EL (cell line): ENCODE measurements at regions not wholly inside any gene's neighbourhood (a gene's known extent, or its start where the extent isn't known, plus 50 kb on each side); places are given as distances from the start of the nearest gene placed in this dataset.
"Not testable (repeated sequence)": the region's sequence is repeated elsewhere in the genome, so short reads cannot be mapped to it uniquely, and the experiment has no call there.

Experiments used
- DNase-seq: peaks from one replicate; pipeline ENCODE4 v3.0.0-alpha.2; 2016

DNA sequence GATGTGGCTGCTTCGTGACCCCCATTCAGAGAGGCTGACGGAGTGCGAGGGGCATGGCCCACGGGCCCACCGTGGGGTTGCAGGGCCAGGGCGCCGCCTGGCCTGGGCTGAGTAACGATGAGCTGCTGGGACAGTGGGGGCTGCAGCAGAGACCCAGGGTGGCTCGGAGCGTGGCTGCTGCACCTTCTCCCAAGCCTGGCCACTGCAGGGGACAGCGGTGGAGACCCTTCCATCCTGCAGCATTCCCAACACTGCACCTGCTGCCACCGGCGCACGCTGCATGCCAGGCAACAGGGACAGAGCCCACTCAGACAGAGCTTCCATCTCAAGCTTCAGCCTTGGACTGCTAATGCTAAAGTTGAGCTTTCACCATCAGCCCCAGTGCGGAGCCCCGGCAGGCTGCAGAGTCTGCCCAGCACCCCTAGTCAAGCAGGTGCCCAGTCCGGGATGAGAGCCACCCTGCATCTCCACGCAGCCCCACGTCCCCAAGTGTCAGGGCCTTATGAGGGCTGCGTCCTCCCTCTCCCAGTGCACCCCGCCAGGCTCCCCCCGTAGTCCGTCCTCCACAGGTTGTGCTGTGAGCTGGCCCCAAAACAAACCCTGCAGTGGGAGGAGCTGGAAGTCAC, 89.4 kb upstream of the AFDN start:
- no peak for DNase-seq

- DNase-seq: no peak
Observed at GRCh38 chr6:167738386-167738785, 88.3 kb upstream of the AFDN start.

DNA sequence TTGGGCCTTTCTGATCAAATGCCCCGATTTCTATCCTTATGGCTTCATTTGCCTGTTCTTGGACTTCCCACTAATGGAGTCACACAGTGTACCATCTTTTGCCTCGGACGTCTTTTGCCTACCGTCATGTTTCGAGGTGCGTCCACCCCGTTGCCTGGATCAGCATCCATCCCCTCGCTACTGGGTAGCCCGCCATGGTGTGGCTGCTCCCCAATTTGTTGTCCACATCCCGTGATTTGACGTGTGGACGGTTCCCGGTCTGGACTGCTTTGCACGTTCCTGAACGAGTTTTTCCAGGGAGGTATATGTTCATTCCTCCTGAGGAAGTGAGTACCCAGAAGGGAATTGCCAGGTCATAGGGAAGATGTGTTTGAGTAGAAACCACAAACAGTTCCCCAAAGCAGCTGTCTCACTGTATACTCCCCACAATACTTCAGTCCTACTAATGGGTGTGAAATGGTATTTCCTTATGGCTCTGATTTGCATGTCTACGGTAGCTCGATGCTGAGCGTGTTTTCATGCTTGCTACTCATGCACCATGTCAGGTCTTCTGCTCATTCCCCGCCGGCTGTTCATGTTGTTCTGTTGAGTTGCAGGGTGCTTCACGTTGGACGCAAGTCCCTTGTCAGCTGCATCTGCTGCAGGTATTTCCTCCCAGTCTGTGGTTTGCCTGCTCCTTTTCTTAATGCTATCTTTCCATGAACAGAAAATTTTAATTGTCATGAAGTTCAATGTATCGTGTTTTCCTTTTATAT, 86.8 kb upstream of the AFDN start:
- no peak for DNase-seq

- no peak for DNase-seq
Observed at GRCh38 chr6:167742719-167743303, 83.9 kb upstream of the AFDN start.

- no peak for DNase-seq
Observed at GRCh38 chr6:167744681-167745669, 81.7 kb upstream of the AFDN start.

- DNase-seq: no peak
Observed at GRCh38 chr6:167745670-167746389, 80.9 kb upstream of the AFDN start.

GRCh38 chr6:167746390-167746907, 80.3 kb upstream of the AFDN start:
- no peak for DNase-seq

GRCh38 chr6:167746975-167747374, 79.7 kb upstream of the AFDN start:
- no peak for DNase-seq

DNA sequence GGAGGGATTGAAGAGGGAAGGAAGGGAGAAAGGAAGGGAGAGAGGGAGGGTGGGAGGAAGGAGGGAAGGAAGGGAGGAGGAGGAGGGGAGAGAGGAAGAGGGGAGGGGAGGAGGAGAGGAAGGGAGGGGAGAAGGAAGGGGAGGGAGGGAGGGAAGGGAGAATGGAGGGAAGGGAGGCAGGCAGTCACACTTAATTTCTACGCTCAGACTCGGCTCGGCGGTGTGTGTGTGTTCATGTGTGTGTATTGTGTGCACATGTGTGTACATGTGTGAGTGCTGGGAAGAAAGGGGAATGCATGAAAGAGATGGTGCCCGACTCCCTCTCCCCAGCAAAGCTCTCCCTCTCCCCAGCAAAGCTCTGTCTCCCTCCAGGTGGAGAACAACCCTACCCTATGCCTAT, 79.1 kb upstream of the AFDN start:
- DNase-seq: no peak

GRCh38 chr6:167748046-167748445, 78.7 kb upstream of the AFDN start:
- no peak for DNase-seq

GRCh38 chr6:167748458-167749379, 78.0 kb upstream of the AFDN start:
- DNase-seq: no peak

DNA sequence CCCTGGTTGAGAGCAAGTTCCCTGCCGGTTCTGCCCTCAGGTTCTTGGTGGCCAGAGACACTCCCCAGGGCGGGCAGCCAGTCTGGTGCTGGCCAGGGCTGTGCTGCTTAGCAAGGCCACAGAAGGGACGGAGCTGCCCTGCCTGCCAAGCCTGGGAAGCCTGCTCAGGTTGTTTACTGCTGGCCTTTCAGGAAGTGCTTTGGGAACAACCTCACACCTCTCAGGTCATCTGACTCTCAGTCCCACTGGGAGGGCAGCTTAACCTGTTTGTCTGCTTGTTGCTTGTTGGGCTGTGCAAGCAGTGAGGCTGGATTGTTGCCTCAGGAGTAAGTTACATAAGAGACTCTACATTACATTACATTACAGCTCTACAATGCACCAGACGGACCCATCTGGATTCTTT, 75.8 kb upstream of the AFDN start:
- no peak for DNase-seq

GRCh38 chr6:167751579-167752115, 75.1 kb upstream of the AFDN start:
- DNase-seq: no peak

GRCh38 chr6:167753281-167753680, 73.4 kb upstream of the AFDN start:
- DNase-seq: not testable (repeated sequence)

DNA sequence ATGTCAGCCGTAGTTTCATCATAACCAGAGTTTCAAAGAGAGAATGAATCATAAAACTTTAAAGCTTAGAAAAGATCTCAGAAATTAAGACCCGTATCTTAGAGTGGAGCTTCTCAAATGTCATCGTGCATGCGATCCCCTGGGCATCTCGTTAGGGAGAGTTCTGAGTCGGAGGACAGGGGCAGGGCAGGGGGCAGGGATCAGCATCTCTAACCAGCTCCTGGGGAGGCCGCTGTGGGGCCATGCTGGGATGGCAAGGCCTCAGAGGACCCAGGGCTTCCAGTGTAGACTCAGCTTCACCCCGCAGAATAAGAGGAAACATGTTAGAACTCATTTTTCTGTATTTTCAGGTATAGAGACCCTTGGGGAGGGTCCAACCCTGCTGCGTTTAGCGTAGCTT, 72.0 kb upstream of the AFDN start:
- DNase-seq: no peak

- no peak for DNase-seq
Observed at GRCh38 chr6:167755461-167755860, 71.2 kb upstream of the AFDN start.

DNA sequence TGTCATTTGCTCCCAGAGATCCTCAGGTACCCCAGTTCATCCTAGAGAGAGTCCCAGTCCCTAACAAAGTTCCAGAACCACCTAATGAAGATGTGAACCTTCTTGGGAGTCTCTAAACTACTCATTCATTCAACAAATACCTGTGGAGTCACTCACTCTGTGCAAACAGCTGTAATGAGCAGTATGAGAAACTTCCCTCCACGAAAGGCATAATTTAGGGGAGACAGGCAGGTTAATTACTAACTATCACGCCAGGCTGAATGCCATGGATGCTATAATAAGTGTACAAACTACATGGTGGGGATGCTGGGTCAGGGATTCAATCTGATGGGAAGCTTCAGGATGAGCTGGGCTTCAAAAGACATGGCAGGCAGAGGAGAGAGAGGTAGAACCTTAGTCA, 70.1 kb upstream of the AFDN start:
- no peak for DNase-seq

DNA sequence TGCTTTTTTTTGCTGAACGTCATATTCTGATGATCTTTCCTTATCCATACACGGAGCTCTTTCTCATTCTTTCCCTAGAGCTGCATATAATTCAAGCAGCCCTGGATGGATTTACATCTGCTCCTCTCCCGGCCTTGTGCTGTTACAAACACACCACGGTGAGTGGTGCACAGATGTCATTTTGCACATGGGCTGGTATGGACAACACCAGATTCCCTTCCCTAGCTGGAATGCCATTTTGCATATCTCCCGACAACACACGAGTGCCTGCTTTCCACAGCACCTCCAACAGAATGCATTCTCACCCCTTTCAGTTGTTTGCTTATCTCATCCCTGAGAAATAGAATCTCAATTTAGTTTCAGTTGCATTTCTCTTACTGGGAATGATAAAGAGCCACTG, 69.5 kb upstream of the AFDN start:
- DNase-seq: no peak

- no peak for DNase-seq
Observed at GRCh38 chr6:167757821-167758220, 68.9 kb upstream of the AFDN start.

GRCh38 chr6:167758309-167759023, 68.2 kb upstream of the AFDN start:
- DNase-seq: no peak
